ENCODE measurements at regions not wholly inside any gene's neighbourhood (a gene's known extent, or its start where the extent isn't known, plus 50 kb on each side); places are given as distances from the start of the nearest gene placed in this dataset.

GRCh38 chr4:110371016-110371770, 104.8 kb upstream of the ENPEP start:
- TF ChIP-seq TAF1 (IDR thresholded peaks at IDR 0.05; ENCODE audit: borderline replicate concordance, insufficient read depth, low read length) (no peak), FOXP2 (optimal IDR thresholded peaks at IDR 0.05; ENCODE audit: borderline replicate concordance, extremely low read depth, extremely low read length, insufficient read depth) (no peak), REST (IDR thresholded peaks at IDR 0.05; ENCODE audit: insufficient read depth in 1 of 2, low read depth in 2 of 2, low read length in 2 of 2) (no peak), SIN3A (IDR thresholded peaks at IDR 0.05; ENCODE audit: borderline replicate concordance, insufficient read depth, low read length) (no peak), POLR2AphosphoS5 (IDR thresholded peaks at IDR 0.05; ENCODE audit: low read depth, low read length) (no peak)

DNA sequence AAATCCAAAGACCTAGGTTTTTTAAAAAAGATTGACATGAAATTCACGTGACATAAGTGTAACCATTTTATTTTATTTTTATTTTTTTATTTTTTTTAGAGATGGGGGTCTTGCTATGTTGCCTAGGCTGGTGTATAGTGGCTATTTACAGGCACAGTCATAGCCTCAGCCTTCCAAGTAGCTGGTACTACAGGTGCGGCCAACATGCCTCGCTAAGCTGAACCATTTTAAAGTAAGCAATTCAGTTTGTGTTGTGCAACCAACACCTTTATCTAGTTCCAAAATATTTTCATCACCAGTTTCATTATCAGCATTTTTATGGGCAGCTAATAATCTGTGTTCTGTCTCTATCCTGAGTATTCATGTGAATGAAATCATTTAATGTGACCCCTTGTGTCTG, 107.5 kb upstream of the ENPEP start:
- no peak for TF ChIP-seq SIN3A (IDR thresholded peaks at IDR 0.05; ENCODE audit: borderline replicate concordance, insufficient read depth, low read length)
- no peak for TF ChIP-seq FOXP2 (optimal IDR thresholded peaks at IDR 0.05; ENCODE audit: borderline replicate concordance, extremely low read depth, extremely low read length, insufficient read depth)
- no peak for TF ChIP-seq POLR2AphosphoS5 (IDR thresholded peaks at IDR 0.05; ENCODE audit: low read depth, low read length)
- TF ChIP-seq REST (IDR thresholded peaks at IDR 0.05; ENCODE audit: insufficient read depth in 1 of 2, low read depth in 2 of 2, low read length in 2 of 2), result no peak
- TF ChIP-seq TAF1 (IDR thresholded peaks at IDR 0.05; ENCODE audit: borderline replicate concordance, insufficient read depth, low read length), result no peak

DNA sequence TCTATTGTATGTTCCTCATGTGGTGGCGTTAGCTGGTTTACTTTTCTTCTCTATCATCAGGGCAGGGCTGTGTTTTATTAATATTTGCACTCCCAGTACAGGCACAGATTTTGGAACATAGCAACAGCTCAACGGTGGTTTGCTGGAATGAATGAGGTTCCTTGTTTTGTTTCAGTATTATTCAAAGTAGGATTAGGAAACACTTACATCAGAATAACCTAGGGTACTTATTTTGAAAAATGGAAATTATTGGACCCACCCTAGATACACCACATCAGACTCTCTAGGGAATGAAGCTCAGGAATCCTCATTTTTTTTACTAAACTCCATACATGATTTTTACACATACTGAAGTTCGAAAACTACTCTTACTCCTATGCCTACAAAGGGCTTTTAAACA, 108.8 kb upstream of the ENPEP start:
- TF ChIP-seq FOXP2 (optimal IDR thresholded peaks at IDR 0.05; ENCODE audit: borderline replicate concordance, extremely low read depth, extremely low read length, insufficient read depth) (no peak), SIN3A (IDR thresholded peaks at IDR 0.05; ENCODE audit: borderline replicate concordance, insufficient read depth, low read length) (no peak), POLR2AphosphoS5 (IDR thresholded peaks at IDR 0.05; ENCODE audit: low read depth, low read length) (no peak), REST (IDR thresholded peaks at IDR 0.05; ENCODE audit: insufficient read depth in 1 of 2, low read depth in 2 of 2, low read length in 2 of 2) (no peak), TAF1 (IDR thresholded peaks at IDR 0.05; ENCODE audit: borderline replicate concordance, insufficient read depth, low read length) (no peak)

DNA sequence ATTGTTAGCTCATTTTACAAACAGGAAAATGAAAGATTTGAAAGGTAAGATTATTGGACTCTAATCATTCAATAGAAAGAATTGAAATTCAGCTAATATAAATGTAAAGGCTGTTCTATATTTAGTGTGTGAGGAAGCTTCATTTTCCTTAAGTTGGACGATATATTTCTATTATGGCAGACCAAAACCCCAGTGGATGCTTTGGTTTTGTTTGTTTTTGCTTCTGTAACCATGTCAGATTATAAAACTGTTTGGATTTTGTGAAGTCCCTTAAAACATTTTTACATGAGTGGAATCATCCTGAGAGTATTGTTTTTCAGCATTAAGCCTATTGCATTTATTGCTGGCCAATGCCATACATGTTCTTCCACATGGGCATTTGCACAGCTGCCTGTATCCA, 110.2 kb upstream of the ENPEP start:
- no peak for TF ChIP-seq REST (IDR thresholded peaks at IDR 0.05; ENCODE audit: insufficient read depth in 1 of 2, low read depth in 2 of 2, low read length in 2 of 2)
- TF ChIP-seq TAF1 (IDR thresholded peaks at IDR 0.05; ENCODE audit: borderline replicate concordance, insufficient read depth, low read length), result no peak

All from PFSK-1 (cell line).